ENCODE measurements at regions not wholly inside any gene's neighbourhood (a gene's known extent, or its start where the extent isn't known, plus 50 kb on each side); places are given as distances from the start of the nearest gene placed in this dataset.
"Not testable (repeated sequence)": the region's sequence is repeated elsewhere in the genome, so short reads cannot be mapped to it uniquely, and the experiment has no call there.

- DNase-seq: no peak
Measured at GRCh38 chr1:55888685-55889317, 673.6 kb upstream of the USP24 start.

- DNase-seq: no peak
Measured at GRCh38 chr1:55886856-55887712, 671.9 kb upstream of the USP24 start.

GRCh38 chr1:55885619-55886018 is 670.5 kb upstream of the USP24 start:
- no peak for DNase-seq

GRCh38 chr1:55882931-55883330 is 667.8 kb upstream of the USP24 start:
- DNase-seq: no peak

- no peak for DNase-seq
Measured at GRCh38 chr1:55879346-55879745, 664.2 kb upstream of the USP24 start.

GRCh38 chr1:55877437-55878232 is 662.5 kb upstream of the USP24 start:
- DNase-seq: no peak

GRCh38 chr1:55876276-55877060 is 661.3 kb upstream of the USP24 start:
- DNase-seq: no peak

GRCh38 chr1:55870106-55870505 is 654.9 kb upstream of the USP24 start:
- DNase-seq: no peak

GRCh38 chr1:55869065-55869464 is 653.9 kb upstream of the USP24 start:
- DNase-seq: no peak

GRCh38 chr1:55868026-55868425 is 652.9 kb upstream of the USP24 start:
- no peak for DNase-seq

- DNase-seq: no peak
Measured at GRCh38 chr1:55867304-55867843, 652.2 kb upstream of the USP24 start.

- DNase-seq: not testable (repeated sequence)
Measured at GRCh38 chr1:55865778-55866177, 650.6 kb upstream of the USP24 start.

GRCh38 chr1:55864251-55864650 is 649.1 kb upstream of the USP24 start:
- no peak for DNase-seq

GRCh38 chr1:55861676-55862340 is 646.6 kb upstream of the USP24 start:
- DNase-seq: no peak

- no peak for DNase-seq
Measured at GRCh38 chr1:55860798-55861519, 645.8 kb upstream of the USP24 start.

GRCh38 chr1:55860326-55860725 is 645.2 kb upstream of the USP24 start:
- DNase-seq: no peak

GRCh38 chr1:55854911-55855310 is 639.7 kb upstream of the USP24 start:
- no peak for DNase-seq

- DNase-seq: no peak
Measured at GRCh38 chr1:55848906-55849305, 633.7 kb upstream of the USP24 start.

GRCh38 chr1:55846051-55846450 is 630.9 kb upstream of the USP24 start:
- no peak for DNase-seq

GRCh38 chr1:55844322-55844721 is 629.2 kb upstream of the USP24 start:
- DNase-seq: no peak

GRCh38 chr1:55839626-55840025 is 624.5 kb upstream of the USP24 start:
- no peak for DNase-seq
